IMR-90 (cell line): ENCODE measurements at regions not wholly inside any gene's neighbourhood (a gene's known extent, or its start where the extent isn't known, plus 50 kb on each side); places are given as distances from the start of the nearest gene placed in this dataset.
A peak's percentile ranks its signal among the peaks of the same experiment; 100 is the strongest.

Experiments used
- ATAC-seq: fragments of 200-7000 bp; cut with Tn5 transposase; 2 replicates; pipeline ENCODE4 v1.9.1; 2020; ENCODE audit warnings: low read depth, mild to moderate bottlenecking, moderate library complexity
- BruUV-seq: library from RNA; stranded (reverse); fragments of 400-500 nt; replicated peaks from 2 replicates; lab custom pipeline; 2021; lab: Mats Ljungman, UMichigan
- CTCF ChIA-PET: fragments of 300-600 bp; formaldehyde crosslinking; extraction: SDS; loops from one replicate; lab custom pipeline; 2021; ENCODE audit warnings: antibody characterized with exemption; lab: Yijun Ruan, JAX
- POLR2A ChIA-PET: fragments of 300-600 bp; sonication (Branson Sonifier 250); formaldehyde crosslinking; loops from one replicate; lab custom pipeline; 2022; ENCODE audit warnings: antibody characterized with exemption; ENCODE audit not compliant: unreplicated experiment; lab: Charles Lee
- DNase-seq: peaks from one replicate; pipeline ENCODE4 v3.0.0; 2013
- H2AFZ ChIP-seq: replicated peaks from 2 replicates; pipeline ENCODE3; 2013; ENCODE audit warnings: low read length, mild to moderate bottlenecking; ENCODE audit not compliant: poor library complexity
- H2AK5ac ChIP-seq: 2 replicates; pipeline ENCODE4 v1.6.1; 2013; ENCODE audit warnings: low read depth, low read length, inconsistent platforms
- H2AK9ac ChIP-seq: replicated peaks from 2 replicates; pipeline ENCODE3; 2013; ENCODE audit warnings: mild to moderate bottlenecking, low read depth, low read length, moderate library complexity; ENCODE audit not compliant: poor library complexity
- H2BK120ac ChIP-seq: 2 replicates; pipeline ENCODE4 v1.6.1; 2013; ENCODE audit warnings: low read depth, low read length, inconsistent platforms
- H2BK15ac ChIP-seq: 3 replicates; pipeline ENCODE4 v1.6.1; 2013; ENCODE audit warnings: low read depth, low read length, inconsistent platforms
- H2BK20ac ChIP-seq: 2 replicates; pipeline ENCODE4 v1.6.1; 2013; ENCODE audit warnings: low read depth, mild to moderate bottlenecking, inconsistent platforms, low read length, moderate library complexity
- H2BK5ac ChIP-seq: 2 replicates; pipeline ENCODE4 v1.6.1; 2013; ENCODE audit warnings: mild to moderate bottlenecking, low read depth, low read length, inconsistent platforms; ENCODE audit not compliant: poor library complexity, severe bottlenecking
- H3K14ac ChIP-seq: replicated peaks from 2 replicates; pipeline ENCODE4 v1.6.1; 2013; ENCODE audit warnings: low read depth, low read length, inconsistent platforms
- H3K18ac ChIP-seq: 2 replicates; pipeline ENCODE4 v1.6.1; 2013; ENCODE audit warnings: low read depth, low read length, control low read depth
- H3K23ac ChIP-seq: 2 replicates; pipeline ENCODE4 v1.6.1; 2013; ENCODE audit warnings: low read depth, low read length, inconsistent platforms
- H3K27ac ChIP-seq: 2 replicates; pipeline ENCODE4 v1.5.1; 2013; ENCODE audit warnings: mild to moderate bottlenecking, control low read depth, low read length; ENCODE audit not compliant: insufficient read depth
- H3K27me3 ChIP-seq: 2 replicates; pipeline ENCODE4 v1.6.1; 2013; ENCODE audit warnings: low read length; ENCODE audit not compliant: control insufficient read depth, insufficient read depth
- H3K36me3 ChIP-seq: 2 replicates; pipeline ENCODE4 v1.6.1; 2013; ENCODE audit warnings: low read length, mixed read lengths; ENCODE audit not compliant: control insufficient read depth, insufficient read depth
- H3K4ac ChIP-seq: 2 replicates; pipeline ENCODE4 v1.6.1; 2013; ENCODE audit warnings: low read depth, low read length, inconsistent platforms
- H3K4me1 ChIP-seq: 2 replicates; pipeline ENCODE4 v1.6.1; 2013; ENCODE audit warnings: low read length, mixed read lengths; ENCODE audit not compliant: control insufficient read depth, insufficient read depth
- H3K4me2 ChIP-seq: 2 replicates; pipeline ENCODE4 v1.6.1; 2013; ENCODE audit warnings: low read depth, mild to moderate bottlenecking, control low read depth, low read length, moderate library complexity
- H3K4me3 ChIP-seq: 2 replicates; pipeline ENCODE4 v1.5.1; 2013; ENCODE audit warnings: low read depth, mild to moderate bottlenecking, control low read depth, low read length, moderate library complexity; ENCODE audit not compliant: insufficient read depth
- H3K56ac ChIP-seq: 2 replicates; pipeline ENCODE4 v1.6.1; 2013; ENCODE audit warnings: low read length, inconsistent platforms; ENCODE audit not compliant: insufficient read depth; ENCODE audit errors: extremely low read depth
- H3K79me1 ChIP-seq, 2 experiments: 2 replicates each; pipeline ENCODE4 v1.6.1; 2013; ENCODE audit warnings: low read length in 2 of 2, inconsistent platforms in 1 of 2, low read depth in 1 of 2
- H3K9ac ChIP-seq: 2 replicates; pipeline ENCODE4 v1.6.1; 2013; ENCODE audit warnings: low read depth, low read length, control low read depth
- H3K9me1 ChIP-seq: 2 replicates; pipeline ENCODE4 v1.6.1; 2013; ENCODE audit warnings: low read length, inconsistent platforms; ENCODE audit not compliant: insufficient read depth
- H3K9me3 ChIP-seq: 2 replicates; pipeline ENCODE4 v1.6.1; 2013; ENCODE audit warnings: low read length; ENCODE audit not compliant: control insufficient read depth, insufficient read depth
- H4K20me1 ChIP-seq: 2 replicates; pipeline ENCODE4 v1.6.1; 2013; ENCODE audit warnings: low read length, inconsistent platforms; ENCODE audit not compliant: insufficient read depth
- H4K5ac ChIP-seq: 2 replicates; pipeline ENCODE4 v1.6.1; 2013; ENCODE audit warnings: mild to moderate bottlenecking, low read depth, low read length, control low read depth
- H4K8ac ChIP-seq, 2 experiments: 2 replicates each; pipeline ENCODE4 v1.6.1; 2013; ENCODE audit warnings: low read depth in 2 of 2, low read length in 2 of 2, control low read depth in 1 of 2, inconsistent platforms in 1 of 2
- H4K91ac ChIP-seq: 2 replicates; pipeline ENCODE4 v1.6.1; 2013; ENCODE audit warnings: low read depth, low read length, inconsistent platforms; ENCODE audit not compliant: insufficient read depth
- MAFK ChIP-seq: IDR thresholded peaks from 2 replicates; pipeline ENCODE4 v1.6.1; 2012; ENCODE audit warnings: low read depth, low read length, improper control_type of control experiment
- MAZ ChIP-seq: IDR thresholded peaks from 2 replicates; pipeline ENCODE4 v1.6.1; 2012; ENCODE audit warnings: low read depth, mild to moderate bottlenecking, low read length, improper control_type of control experiment, moderate library complexity, borderline replicate concordance
- dilution Hi-C: fragments of 300-500 bp; cut with HindIII; formaldehyde crosslinking; loops from one replicate; pipeline ENCODE4 v1.14.3; 2018; ENCODE audit warnings: low sequenced_read_pairs; ENCODE audit not compliant: unreplicated experiment
- in situ Hi-C: fragments of 300-500 bp; cut with MboI; formaldehyde crosslinking; loops from 3 replicates; pipeline ENCODE4 v1.14.3; 2019; ENCODE audit warnings: low sequenced_read_pairs, inconsistent platforms, mixed read lengths
- intact Hi-C: fragments of 100-400 bp; cut with micrococcal nuclease; formaldehyde crosslinking; loops from 2 replicates; pipeline ENCODE4 v1.10.0; 2022

GRCh38 chr9:16178294-16178693 lies 625.5 kb downstream of the CCDC171 start:
- H3K27ac ChIP-seq: no peak overlapping the region
- no peaks in the 10 kb centered on the region for H4K20me1 ChIP-seq
- H3K36me3 ChIP-seq: no peaks in the 10 kb centered on the region
- H2AK9ac ChIP-seq: no peak overlapping the region
- H3K4ac ChIP-seq: no peak overlapping the region
- no peak overlapping the region for H3K18ac ChIP-seq
- no peak overlapping the region for H4K91ac ChIP-seq
- H2BK15ac ChIP-seq: no peak overlapping the region
- no peak overlapping the region for H3K9ac ChIP-seq
- H2BK120ac ChIP-seq: no peak overlapping the region
- no peak overlapping the region for H3K4me3 ChIP-seq
- H2BK5ac ChIP-seq: no peak overlapping the region
- in situ Hi-C loops (no loop called here), intact Hi-C loops (loop anchor here (10.0 kb wide), 1 partner anchor 1437 kb away; no protein-coding TSS in a partner anchor), dilution Hi-C loops (no loop called here)
- TF ChIP-seq MAZ: no peak
- peak; percentile 52 for TF ChIP-seq MAFK
- H3K27me3 ChIP-seq: no peaks in the 10 kb centered on the region
- H4K5ac ChIP-seq: no peak overlapping the region
- no peaks in the 10 kb centered on the region for H3K79me1 ChIP-seq
- no peak overlapping the region for H2AFZ ChIP-seq
- no peak overlapping the region for H4K8ac ChIP-seq
- ATAC-seq (no peak), DNase-seq (no peak)
- no peak overlapping the region for H3K4me2 ChIP-seq
- H3K4me1 ChIP-seq: peaks cover 2% of the 10 kb centered on the region; the same call in 1 of the 2 replicates
- no peaks in the 10 kb centered on the region for H3K9me3 ChIP-seq
- H3K9me1 ChIP-seq: no peaks in the 10 kb centered on the region
- CTCF ChIA-PET: no interaction called here
- H3K56ac ChIP-seq: no peak overlapping the region
- H2AK5ac ChIP-seq: no peak overlapping the region
- POLR2A ChIA-PET: no interaction called here
- H3K23ac ChIP-seq: no peak overlapping the region
- no TSS peak for BruUV-seq
- no peak overlapping the region for H2BK20ac ChIP-seq
- no peak overlapping the region for H3K14ac ChIP-seq
